ENCODE measurements at regions not wholly inside any gene's neighbourhood (a gene's known extent, or its start where the extent isn't known, plus 50 kb on each side); places are given as distances from the start of the nearest gene placed in this dataset.
"Not testable (repeated sequence)": the region's sequence is repeated elsewhere in the genome, so short reads cannot be mapped to it uniquely, and the experiment has no call there.

DNA sequence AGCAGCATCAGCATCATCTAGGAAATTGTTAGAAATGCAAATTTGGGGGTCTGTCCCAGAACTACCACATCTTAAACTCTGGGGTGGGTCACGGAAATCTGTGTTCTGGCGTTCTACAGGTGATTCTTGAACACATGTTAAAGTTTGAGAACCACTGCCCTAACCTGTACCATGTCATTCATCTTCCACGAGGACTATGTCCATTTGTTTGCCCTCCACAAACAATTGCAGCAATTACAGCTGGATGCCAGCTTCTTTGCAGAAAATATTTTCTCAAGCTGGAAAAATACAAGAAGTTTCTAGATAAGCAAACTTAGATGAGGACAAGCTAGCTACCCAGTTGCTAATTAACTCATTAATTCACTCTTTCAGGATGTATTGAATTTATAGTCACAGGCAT is 54.1 kb downstream of the MAFB start:
- no peak for DNase-seq (ENCODE audit: low read depth)

DNA sequence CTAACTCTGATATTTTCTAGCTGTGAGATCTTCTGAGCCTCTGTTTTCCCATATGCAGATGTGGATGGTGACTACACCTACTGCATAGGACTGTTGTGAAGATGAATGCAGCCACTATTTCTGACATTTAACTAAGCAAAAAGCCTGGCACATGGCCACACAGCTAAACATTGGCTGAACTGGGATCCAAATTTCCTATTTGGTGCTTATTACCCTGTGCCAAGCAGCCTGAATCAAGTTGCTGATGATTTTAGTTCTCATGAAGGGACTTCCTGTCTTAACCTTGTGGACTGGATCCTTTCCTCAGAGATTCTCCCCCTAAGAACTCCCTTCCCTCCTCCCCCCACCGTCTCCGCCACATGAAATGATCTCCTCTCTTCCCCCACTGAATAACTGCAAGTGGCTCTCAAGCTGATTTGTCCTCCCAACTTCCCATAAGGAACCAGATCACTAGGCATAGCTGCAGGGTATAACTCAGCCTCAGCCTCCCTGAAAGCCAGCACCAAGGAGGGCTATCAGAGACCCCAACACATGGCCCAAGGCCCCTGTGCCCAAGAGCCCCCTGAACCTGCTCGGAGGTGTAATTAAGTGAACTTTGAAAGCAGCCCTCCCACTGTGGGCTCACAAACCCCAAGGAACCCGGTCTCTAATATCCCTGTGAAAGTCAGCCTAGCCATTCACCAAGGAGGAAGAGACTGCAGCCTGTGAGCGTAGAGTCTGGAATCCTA is 55.7 kb downstream of the MAFB start:
- no peak for DNase-seq (ENCODE audit: low read depth)

GRCh38 chr20:40632346-40632976 is 56.6 kb downstream of the MAFB start:
- no peak for DNase-seq (ENCODE audit: low read depth)

DNA sequence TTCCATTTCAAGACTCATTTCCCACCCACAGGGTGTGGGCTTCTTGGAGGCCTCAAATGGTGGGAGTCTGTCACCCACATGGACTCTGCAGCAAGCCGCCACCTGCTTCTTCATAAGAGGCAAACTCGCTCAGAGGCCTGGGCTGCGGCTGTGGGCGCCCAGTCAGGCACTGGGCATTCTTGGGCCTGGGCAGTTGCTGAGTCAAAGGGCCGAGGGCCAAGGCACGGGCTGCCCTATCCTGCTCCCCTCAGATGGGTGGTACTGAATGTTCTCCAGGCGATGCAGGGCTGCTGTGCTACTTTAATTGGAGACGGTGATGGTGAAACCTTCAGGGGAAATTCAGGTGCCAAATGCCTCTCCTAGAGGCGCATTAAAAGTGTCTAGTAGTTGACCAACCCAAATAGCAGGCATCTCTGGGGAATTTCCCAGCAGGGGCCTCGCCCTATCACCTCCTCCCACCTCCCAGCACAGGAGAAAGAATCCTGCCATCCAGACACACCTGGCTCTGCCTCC is 57.9 kb downstream of the MAFB start:
- DNase-seq (ENCODE audit: low read depth): no peak

- no peak for DNase-seq (ENCODE audit: low read depth)
Observed at GRCh38 chr20:40630713-40631112, 58.3 kb downstream of the MAFB start.

DNA sequence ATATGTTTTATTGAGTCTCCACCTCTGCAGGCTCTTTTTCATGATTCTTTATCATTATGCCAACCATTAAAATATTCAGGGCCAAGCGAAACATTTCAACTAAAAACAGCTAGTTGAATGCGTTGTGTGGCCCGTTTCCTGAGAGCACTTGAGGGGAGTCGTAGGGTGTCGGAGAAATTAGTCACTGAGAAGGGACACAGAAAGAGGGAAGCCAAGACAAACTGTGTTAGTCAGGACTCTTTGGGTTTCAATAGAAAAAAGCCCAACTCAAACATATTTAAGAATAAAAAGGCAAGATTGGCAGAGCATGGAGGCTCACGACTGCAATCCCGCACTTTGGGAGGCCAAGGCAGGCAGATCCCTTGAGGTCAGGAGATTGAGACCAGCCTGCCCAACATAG is 58.9 kb downstream of the MAFB start:
- DNase-seq (ENCODE audit: low read depth): no peak

GRCh38 chr20:40628877-40629276 is 60.2 kb downstream of the MAFB start:
- no peak for DNase-seq (ENCODE audit: low read depth)

- not testable (repeated sequence) for DNase-seq (ENCODE audit: low read depth)
Observed at GRCh38 chr20:40619053-40619452, 70.0 kb downstream of the MAFB start.

DNA sequence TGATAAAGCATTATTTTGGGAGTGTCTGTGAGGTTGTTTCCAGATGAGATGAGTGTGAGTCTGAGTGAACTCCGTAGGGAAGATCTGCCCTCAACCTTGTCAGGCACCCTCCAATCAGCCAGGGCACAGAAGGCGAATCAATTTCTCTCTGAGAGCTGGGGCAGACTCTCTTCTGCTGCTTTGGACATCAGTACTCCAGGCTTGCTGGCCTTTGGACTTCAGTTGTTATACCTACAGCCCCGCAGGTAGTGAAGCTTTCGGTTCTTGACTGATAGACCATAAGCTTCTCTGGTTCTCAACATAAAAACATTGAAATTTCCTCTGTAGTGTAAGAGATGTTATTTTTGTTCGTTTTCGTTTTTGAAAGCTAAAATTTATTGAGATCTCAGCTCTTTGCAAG is 71.4 kb downstream of the MAFB start:
- DNase-seq (ENCODE audit: low read depth): no peak

- no peak for DNase-seq (ENCODE audit: low read depth)
Observed at GRCh38 chr20:40612837-40613236, 76.2 kb downstream of the MAFB start.

DNA sequence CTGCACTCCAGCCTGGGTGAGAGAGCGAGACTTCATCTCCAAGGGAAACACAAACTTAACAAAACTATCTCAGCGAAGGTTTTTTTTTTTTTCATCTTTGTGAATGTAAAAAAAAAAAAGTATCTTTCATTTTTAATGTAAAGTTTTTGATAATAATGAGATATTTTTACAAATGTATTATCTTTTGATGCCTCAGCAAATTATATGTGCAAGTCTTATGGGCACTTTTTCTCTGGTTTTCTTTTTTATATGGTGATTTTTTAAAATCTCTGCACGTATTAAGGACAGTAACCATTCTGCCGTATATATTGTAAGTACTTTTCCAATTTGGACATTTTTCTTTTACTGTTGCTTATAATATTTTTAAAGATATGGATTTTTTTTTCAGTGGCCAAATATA is 76.8 kb downstream of the MAFB start:
- DNase-seq (ENCODE audit: low read depth): no peak

- no peak for DNase-seq (ENCODE audit: low read depth)
Observed at GRCh38 chr20:40610730-40611129, 78.3 kb downstream of the MAFB start.

- no peak for DNase-seq (ENCODE audit: low read depth)
Observed at GRCh38 chr20:40607927-40608326, 81.1 kb downstream of the MAFB start.

- no peak for DNase-seq (ENCODE audit: low read depth)
Observed at GRCh38 chr20:40606660-40607059, 82.4 kb downstream of the MAFB start.

DNA sequence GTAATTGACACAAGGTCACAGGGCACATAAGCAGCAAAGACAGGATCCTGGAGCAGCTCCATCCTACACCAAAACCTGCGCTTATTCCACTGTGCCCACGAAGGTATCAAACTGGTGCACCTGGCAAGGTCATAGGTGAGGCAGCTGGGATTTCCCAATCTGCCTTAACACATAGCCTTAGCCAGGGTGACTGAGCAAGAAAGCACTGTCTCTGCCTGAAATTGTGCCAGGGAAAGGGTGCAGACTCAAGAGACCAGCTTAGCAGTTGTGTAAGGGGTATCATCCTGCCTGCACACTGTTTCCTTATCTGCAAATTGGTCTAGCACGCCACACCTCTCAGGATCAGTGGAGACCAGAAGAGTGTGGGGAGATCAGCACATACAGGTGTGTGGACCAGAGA is 82.8 kb downstream of the MAFB start:
- no peak for DNase-seq (ENCODE audit: low read depth)

DNA sequence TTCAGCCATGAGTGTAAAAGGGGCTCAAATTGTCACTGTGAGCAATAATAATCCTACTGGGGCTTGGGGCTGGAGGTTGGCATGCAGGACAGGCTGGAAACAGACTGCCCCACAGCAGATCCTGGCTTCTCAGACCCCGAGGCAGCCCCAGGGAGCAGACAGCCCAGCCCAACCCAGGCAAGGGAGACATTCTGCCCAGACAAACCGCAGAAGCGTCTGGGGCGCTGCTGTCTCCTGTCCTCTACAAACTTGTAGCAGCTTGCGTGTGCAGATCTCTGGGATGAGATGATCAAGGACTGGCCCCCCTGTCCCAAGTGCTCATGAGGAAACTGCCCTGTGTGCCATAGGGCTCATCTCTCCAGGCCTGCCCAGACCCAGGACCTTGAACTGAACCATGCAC is 84.6 kb downstream of the MAFB start:
- DNase-seq (ENCODE audit: low read depth): peak; percentile 27

- DNase-seq (ENCODE audit: low read depth): no peak
Observed at GRCh38 chr20:40603057-40603651, 85.9 kb downstream of the MAFB start.

DNA sequence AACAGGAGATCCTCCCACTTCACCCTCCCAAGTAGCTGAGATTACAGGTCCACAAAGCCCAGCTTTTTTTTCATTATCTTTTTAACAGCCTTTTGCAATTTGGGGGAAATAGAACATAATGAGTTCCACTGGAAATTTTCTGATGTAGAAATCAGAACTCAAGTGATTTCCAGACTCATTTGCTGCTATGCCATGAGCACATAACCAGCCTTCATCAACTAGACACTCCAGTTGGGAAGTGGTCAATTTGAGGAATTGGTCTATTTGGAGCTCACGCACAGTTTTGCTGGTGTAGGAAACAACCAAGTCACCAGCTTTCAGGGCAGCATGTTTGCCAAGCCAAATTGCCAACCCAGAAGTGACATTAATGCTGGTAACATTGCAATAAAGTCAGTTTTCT is 86.7 kb downstream of the MAFB start:
- DNase-seq (ENCODE audit: low read depth): no peak

DNA sequence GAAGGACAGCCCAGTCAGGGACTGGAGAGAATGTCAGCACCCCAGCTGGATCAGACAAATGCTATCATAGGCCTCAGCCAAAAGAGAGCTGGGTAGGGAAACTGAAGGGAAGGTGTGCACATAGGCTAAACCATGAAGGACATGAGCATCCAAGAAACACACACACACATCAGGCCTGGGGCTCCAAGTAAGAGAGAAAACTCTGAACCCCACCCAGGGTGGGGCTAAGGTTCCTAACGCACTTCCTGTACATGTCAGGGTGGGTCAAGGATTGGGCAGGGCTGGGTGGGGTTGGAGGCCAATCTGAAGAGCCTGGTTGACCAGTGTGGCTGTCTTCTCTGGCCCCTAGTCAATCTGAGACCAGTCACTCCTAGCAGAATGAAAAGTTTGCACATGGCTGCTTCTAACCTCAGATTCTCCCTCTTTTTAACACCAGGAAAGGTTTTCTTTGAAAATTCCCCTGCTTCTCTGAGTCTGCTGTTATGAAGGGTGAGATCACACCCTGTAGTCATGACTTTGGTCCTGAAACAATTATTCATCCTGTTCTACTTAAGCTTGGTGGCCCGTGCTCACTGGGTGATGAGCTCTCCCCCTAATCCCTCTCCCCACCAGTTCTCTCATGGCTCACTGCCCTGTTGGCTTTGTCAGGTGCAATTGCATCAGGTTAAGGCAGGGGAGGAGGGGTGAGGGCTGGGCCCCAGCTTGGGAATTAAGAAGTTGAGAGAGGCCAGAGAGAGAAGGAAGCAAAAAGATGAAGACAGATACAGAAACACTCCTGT is 88.4 kb downstream of the MAFB start:
- no peak for DNase-seq (ENCODE audit: low read depth)

GRCh38 chr20:40599987-40600386 is 89.0 kb downstream of the MAFB start:
- no peak for DNase-seq (ENCODE audit: low read depth)

- no peak for DNase-seq (ENCODE audit: low read depth)
Observed at GRCh38 chr20:40592941-40593340, 96.1 kb downstream of the MAFB start.

DNA sequence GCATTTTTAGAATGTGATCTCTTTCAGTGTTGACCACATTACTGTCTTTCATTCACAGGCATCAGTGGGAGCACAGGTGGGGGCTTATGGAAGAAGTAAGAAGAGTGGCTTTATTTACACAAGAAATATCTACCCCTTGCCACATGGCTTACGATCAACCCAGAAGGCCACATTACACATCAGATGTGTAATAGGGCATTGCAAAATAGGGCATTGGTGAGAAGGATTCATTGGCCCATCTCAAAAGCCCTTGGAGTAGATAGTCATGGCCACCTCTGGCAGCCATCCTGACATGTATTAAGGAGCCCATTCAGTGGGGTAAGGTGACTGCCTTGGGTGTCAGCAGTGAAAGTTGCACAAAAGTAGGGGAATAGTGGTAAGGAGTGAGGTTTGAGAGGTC is 97.5 kb downstream of the MAFB start:
- DNase-seq (ENCODE audit: low read depth): no peak
